Retinal pigment epithelial cell (primary cell): ENCODE measurements at regions not wholly inside any gene's neighbourhood (a gene's known extent, or its start where the extent isn't known, plus 50 kb on each side); places are given as distances from the start of the nearest gene placed in this dataset.
"Not testable (repeated sequence)": the region's sequence is repeated elsewhere in the genome, so short reads cannot be mapped to it uniquely, and the experiment has no call there.

ENCODE experiments used
- DNase-seq: peaks from one replicate; pipeline ENCODE4 v3.0.0-alpha.2; 2010; ENCODE audit warnings: low read depth
- H3K4me3 ChIP-seq: 2 replicates; pipeline ENCODE4 v1.5.1; 2011; ENCODE audit warnings: mild to moderate bottlenecking, low read length, control low read depth, moderate library complexity
- TF ChIP-seq, protein P1 (sequence below): conservative IDR thresholded peaks from 2 replicates; pipeline ENCODE4 v1.5.1; 2011; ENCODE audit warnings: low read depth, low read length, control low read depth, inconsistent platforms

- no peak for DNase-seq
- TF ChIP-seq, protein P1, sequence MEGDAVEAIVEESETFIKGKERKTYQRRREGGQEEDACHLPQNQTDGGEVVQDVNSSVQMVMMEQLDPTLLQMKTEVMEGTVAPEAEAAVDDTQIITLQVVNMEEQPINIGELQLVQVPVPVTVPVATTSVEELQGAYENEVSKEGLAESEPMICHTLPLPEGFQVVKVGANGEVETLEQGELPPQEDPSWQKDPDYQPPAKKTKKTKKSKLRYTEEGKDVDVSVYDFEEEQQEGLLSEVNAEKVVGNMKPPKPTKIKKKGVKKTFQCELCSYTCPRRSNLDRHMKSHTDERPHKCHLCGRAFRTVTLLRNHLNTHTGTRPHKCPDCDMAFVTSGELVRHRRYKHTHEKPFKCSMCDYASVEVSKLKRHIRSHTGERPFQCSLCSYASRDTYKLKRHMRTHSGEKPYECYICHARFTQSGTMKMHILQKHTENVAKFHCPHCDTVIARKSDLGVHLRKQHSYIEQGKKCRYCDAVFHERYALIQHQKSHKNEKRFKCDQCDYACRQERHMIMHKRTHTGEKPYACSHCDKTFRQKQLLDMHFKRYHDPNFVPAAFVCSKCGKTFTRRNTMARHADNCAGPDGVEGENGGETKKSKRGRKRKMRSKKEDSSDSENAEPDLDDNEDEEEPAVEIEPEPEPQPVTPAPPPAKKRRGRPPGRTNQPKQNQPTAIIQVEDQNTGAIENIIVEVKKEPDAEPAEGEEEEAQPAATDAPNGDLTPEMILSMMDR = no peak
- H3K4me3 ChIP-seq = no peak overlapping the region
Observed at GRCh38 chr16:29148131-29148691, 163.4 kb downstream of the LAT start.

- DNase-seq = not testable (repeated sequence)
Observed at GRCh38 chr16:29147710-29148109, 162.9 kb downstream of the LAT start.

DNA sequence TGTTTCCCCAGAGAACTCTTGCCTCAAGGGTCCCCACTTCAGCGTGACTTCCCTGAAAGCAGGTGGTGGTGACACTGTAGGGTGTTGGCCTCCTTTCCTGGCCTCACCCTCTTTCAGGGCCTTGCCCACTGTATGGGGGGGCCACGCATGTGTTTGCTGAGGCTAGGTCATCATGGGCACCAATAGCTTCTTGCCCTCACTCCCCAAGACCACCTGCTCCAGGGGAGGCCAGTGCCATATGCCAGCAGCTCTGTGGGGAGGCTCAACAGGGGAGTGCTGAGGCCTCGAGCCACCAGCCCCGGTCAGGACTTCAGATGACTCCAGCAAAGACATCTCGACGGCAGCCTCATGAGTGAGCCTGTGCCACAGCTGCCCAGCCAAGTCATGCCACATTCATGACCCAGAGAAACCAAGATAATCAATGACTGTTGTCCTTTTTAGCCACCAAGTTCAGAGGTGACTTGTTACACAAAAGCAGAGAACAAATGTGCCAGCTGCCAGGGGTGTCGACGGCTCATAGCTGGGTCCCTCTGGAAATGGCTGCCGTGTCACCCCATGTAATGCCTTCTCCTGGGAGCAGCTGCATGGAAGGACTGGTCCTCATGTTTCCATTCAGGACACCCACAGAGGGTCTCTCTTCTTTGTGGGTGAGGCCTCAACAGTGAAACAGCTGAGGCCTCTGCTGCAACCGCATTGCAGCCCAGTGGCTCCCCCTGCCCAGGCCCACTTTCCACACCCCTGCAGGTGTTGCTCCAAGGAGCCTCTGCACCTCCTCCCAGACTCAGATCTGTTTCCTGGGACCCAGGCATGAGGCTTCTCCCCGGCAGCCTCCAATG, 162.2 kb downstream of the LAT start:
- H3K4me3 ChIP-seq, DNase-seq: not testable (repeated sequence)

More at GRCh38 chr16:29147710-29148109, 162.9 kb downstream of the LAT start:
- H3K4me3 ChIP-seq = not testable (repeated sequence)

DNA sequence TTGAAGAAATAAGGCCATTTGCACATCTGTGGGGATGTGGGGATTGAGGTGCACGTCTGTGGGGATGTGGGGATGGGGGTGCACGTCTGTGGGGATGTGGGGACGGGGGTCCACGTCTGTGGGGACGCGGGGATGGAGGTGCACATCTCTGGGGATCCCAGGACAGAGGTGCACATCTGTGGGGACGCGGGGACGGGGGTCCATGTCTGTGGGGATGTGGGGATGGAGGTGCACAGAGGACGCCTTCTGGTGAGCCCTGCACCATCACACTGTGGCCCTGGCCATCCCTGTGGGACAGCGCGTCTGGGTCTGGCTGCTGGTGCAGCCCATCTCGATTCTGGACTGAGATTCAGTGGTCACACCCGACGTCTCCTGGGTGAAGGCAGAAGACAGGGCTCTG, 161.4 kb downstream of the LAT start:
- DNase-seq = no peak
- TF ChIP-seq, protein P1 = no peak
- H3K4me3 ChIP-seq = no peak overlapping the region

DNA sequence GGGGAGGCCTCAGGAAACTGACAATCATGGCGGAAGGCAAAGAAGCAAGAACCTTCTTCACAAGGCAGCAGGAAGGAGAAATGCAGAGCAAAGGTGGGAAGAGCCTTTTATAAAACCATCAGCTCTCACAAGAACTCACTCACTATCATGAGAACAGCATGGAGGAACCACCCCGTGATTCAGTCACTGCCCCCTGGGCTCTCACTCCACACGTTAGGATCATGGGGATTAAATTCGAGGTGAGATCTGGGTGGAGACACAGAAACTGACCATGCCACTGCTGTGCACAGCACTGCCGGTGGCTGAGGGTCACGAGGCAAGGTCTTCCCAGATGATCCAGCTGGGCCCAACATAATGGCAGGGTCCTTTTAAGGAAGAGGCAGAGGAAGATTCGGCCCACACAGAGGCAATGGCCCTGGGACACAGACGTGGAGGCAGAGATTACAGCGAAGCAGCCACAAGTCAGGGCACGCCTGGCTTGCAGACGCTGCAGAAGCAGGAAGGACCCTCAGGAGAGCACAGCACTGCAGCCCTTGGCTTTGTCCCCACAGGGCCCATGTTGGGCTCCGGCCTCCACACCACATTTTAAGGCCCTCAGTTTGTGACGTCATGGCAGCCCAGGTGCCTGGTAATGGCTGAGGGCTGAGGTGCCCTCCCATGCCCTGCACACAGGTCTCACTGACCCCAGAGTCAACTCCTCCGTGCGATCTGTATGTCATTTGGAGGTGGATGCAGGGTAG, 160.8 kb downstream of the LAT start:
- not testable (repeated sequence) for DNase-seq, H3K4me3 ChIP-seq

DNA sequence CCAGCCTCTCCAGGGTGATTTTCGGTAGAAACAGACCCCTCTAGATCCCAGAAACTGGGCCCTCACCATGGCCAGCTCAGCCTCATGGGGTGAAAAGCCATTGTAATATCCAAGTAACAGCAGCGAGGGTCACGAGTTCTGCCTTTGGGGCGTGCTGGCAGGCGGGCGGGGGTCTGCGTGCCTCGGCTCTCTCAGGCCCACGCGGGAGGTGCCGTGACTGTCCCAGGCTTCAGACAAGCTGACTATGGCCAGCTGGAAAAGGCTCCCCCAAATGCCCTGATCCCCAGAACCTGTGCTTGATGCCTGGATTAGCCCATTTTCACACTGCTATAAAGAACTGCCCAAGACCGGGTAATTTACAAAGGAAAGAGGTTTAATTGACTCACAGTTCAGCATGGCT, 160.2 kb downstream of the LAT start:
- DNase-seq = not testable (repeated sequence)

GRCh38 chr16:29144669-29145062, 159.8 kb downstream of the LAT start:
- not testable (repeated sequence) for DNase-seq, H3K4me3 ChIP-seq

More for the DNA sequence above, 160.2 kb downstream of the LAT start:
- H3K4me3 ChIP-seq = not testable (repeated sequence)

DNA sequence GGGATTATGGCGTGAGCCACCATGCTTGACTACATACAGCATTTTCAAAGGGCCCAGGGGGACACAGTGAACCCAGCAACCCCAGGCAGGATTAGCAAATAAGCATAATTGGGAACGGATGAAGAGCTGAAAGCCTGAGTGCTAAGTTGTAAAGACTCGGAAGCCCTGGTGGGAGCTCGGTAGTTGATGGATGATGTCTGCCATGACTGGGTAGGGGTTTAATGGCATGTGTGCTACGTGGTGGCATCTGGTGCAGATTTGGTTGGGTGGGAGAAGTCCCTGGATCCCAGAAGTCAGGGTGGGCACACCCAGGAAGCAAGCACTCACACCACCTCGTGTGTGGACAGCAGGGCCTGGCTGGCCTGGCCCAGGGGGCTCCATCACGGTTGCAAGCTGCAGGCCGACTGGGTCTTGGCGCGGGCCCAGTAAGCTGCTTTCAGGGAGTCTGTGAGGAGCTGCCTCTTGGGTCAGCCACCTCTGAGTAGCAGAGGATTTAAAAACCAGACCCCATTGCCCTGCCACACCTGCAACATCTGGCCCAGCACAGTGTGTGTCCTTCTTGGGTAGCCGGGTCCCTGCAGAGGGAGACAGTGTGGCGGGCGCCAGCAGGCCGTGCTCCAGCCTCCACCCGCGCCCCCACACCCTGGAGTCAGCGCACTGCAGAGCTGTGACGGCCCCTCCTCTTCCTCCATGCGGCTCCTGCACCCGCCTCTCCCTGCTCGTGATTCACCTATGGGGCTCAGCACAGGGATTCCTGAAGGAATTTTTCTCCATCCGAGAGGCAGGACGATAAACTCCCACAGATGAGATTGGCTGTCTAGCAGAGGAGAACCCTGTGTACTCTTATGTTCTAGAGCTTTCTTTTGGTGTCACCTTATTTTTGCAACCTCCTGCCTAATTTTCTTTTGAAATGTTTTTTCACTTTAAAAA, 159.2 kb downstream of the LAT start:
- not testable (repeated sequence) for H3K4me3 ChIP-seq, DNase-seq

GRCh38 chr16:29142506-29142905, 157.7 kb downstream of the LAT start:
- not testable (repeated sequence) for DNase-seq, H3K4me3 ChIP-seq

DNA sequence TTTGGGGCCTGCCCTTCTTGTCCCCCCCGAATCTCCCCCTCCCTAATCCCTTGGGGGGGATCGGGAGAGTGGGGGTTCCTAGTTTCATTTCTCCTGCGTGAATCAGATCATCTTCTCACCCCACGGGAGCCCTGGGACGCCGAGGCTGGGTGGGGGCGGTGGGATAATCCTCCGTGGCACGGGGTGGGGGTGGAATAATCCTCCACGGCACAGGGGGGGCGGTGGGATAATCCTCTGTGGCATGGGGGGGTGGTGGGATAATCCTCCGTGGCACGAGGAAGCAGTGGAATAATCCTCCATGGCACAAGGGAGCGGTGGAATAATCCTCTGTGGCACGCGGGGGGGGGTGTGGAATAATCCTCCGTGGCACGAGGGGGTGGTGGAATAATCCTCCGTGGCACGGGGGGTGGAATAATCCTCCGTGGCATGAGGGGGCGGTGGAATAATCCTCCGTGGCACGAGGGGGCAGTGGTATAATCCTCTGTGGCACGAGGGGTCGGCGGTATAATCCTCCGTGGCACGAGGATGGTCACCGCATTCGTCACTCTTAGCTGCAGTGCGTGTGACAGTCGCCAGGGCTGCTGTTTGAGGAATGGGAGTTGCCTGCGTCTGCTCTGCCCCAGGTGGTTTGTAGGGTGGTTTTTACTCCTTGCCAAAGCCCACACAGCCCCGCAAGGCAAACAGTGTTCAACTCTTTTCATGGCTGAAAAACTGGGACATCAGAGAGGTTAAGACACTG, 156.9 kb downstream of the LAT start:
- no peak overlapping the region for H3K4me3 ChIP-seq
- no peak for DNase-seq
- TF ChIP-seq, protein P1 = peak; percentile 31

- DNase-seq, H3K4me3 ChIP-seq: not testable (repeated sequence)
Observed at GRCh38 chr16:29141121-29141520, 156.3 kb downstream of the LAT start.

GRCh38 chr16:29139901-29140855, 155.3 kb downstream of the LAT start:
- not testable (repeated sequence) for H3K4me3 ChIP-seq, DNase-seq
